Heart right ventricle (tissue), 16 donors: ENCODE measurements at regions not wholly inside any gene's neighbourhood (a gene's known extent, or its start where the extent isn't known, plus 50 kb on each side); places are given as distances from the start of the nearest gene placed in this dataset.
"Not testable (repeated sequence)": the region's sequence is repeated elsewhere in the genome, so short reads cannot be mapped to it uniquely, and the experiment has no call there.

Experiments
- ATAC-seq, 8 donors: fragments of 200-7000 bp; cut with Tn5 transposase; one replicate each; pipeline ENCODE4 v1.9.1; 2020; ENCODE audit warnings: mild to moderate bottlenecking in 8 of 8, moderate library complexity in 8 of 8, moderate number of reproducible peaks in 1 of 8
- DNase-seq, 2 donors: peaks; one replicate each; pipeline ENCODE4 v3.0.0-alpha.2; 2020
- H3K27ac ChIP-seq, 10 donors: fragments of 200-600 bp; sonication (generic) in 2 of 10; one replicate each; pipeline versions ENCODE4 v1.5.0 to v1.8.0; 2020 to 2022; ENCODE audit warnings: mild to moderate bottlenecking in 3 of 10
- H3K27me3 ChIP-seq, 7 donors: fragments of 200-600 bp; one replicate each; pipeline ENCODE4 v1.8.0; 2021 to 2022; ENCODE audit warnings: mild to moderate bottlenecking in 2 of 7
- H3K36me3 ChIP-seq, 9 donors: fragments of 200-600 bp; sonication (generic) in 1 of 9; one replicate each; pipeline versions ENCODE4 v1.5.0 to v1.8.0; 2020 to 2022; ENCODE audit warnings: mild to moderate bottlenecking in 2 of 9
- H3K4me1 ChIP-seq, 9 donors: fragments of 200-600 bp; sonication (generic) in 1 of 9; one replicate each; pipeline versions ENCODE4 v1.5.0 to v1.8.0; 2020 to 2022; ENCODE audit warnings: mild to moderate bottlenecking in 4 of 9
- H3K4me3 ChIP-seq, 10 donors: fragments of 200-600 bp; sonication (generic) in 2 of 10; one replicate each; pipeline versions ENCODE4 v1.5.0 to v1.8.0; 2020 to 2022; ENCODE audit warnings: mild to moderate bottlenecking in 7 of 10, moderate library complexity in 2 of 10
- H3K9me3 ChIP-seq, 11 donors: fragments of 200-600 bp in 10 of 11; sonication (generic) in 2 of 11; one replicate each; pipeline versions ENCODE4 v1.5.0 to v1.8.0; 2013 to 2022; ENCODE audit warnings: mild to moderate bottlenecking in 2 of 11, control low read depth in 1 of 11, moderate library complexity in 1 of 11
- WGBS, 2 donors: extraction: QIAGEN DNeasy Blood & Tissue Kit; methylation state at CpG; one replicate each; pipeline ENCODE4 v1.1.7; 2013; ENCODE audit warnings: inconsistent platforms in 1 of 2; 5-methylcytosine and 5-hydroxymethylcytosine counted together
- intact Hi-C, 10 donors: fragments of 100-400 bp; cut with DNase I; formaldehyde crosslinking; loops; one replicate each; pipeline versions ENCODE4 v1.11.1 to v1.14.2; 2022
- TF ChIP-seq, protein P1 (sequence below), 9 donors: fragments of 200-600 bp; sonication (generic) in 2 of 9; IDR thresholded peaks; one replicate each; pipeline versions ENCODE4 v1.5.0 to v1.8.0; 2021 to 2022; ENCODE audit warnings: antibody characterized with exemption in 9 of 9, mild to moderate bottlenecking in 5 of 9, moderate library complexity in 1 of 9
- donor health status: Arrhythmogenic right ventricular cardiomyopathy.
- donor health status: ischemic (EF 13 %, LVEDD 7.1; RV severe dilation, severe dysfunction).
- donor health status: healthy with polysubstance abuse.
- donor health status: DM: no; HTN: yes; CAD: no.
- donor health status: DM: no; HTN: no; CAD: no.
- donor health status: ischemic (EF 25% LVEDD 6.9; RV normal size, moderate dysfunction).
- donor health status: ischemic (EF 25% LVEDD 5.7; RV mildly dilated, moderate dysfunction).
- donor health status: healthy.
- donor health status: DM: yes; HTN: yes; CAD: no.
- donor health status: Ischemic cardiomyopathy.
- donor health status: ischemic (EF 35%, LVEDD 5.7; RV mildly dilated, moderate dysfunction).
- donor health status: nonischemic (EF 11% LVEDD 7.7; RV severe dilation, severe dysfunction).
- donor health status: DM: yes; HTN: yes; CAD: no.
- donor health status: PGD.
- donor health status: ischemic (EF 29% LVEDD 5.4; RV normal size, mild dysfunction).
- donor health status: nonischemic (EF 23%, LVEDD 6.1; RV moderate dilation, normal function).

DNA sequence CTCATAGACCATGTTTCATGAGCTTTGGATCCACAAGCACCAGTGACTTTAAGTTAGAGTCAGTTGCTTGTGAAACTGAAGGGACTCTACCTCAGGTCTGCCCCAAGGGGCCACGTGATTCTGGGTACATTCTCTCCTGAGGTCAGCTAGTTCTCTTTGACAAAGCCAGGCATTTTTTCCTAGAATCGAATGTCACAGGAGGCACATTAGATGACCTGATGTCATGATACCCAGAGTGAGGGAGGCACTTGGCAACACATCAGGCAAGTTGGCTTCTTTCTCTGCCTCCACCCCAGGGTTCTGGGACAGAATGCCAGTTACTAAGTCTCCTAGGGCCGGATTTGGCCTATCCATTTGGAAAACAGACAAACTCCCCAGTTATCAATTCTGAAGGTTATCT is 93.0 kb downstream of the APIP start:
- H3K36me3 ChIP-seq: no peaks in the 10 kb centered on the region
- H3K4me3 ChIP-seq: no peak overlapping the region
- intact Hi-C loops: no loop called here
- no peaks in the 10 kb centered on the region for H3K9me3 ChIP-seq
- 48 to 69% methylated on average over 3 of the region's 3 CpGs for whole genome bisulfite sequencing, 2 donors
- DNase-seq (no peak), ATAC-seq (no peak)
- TF ChIP-seq, protein P1, sequence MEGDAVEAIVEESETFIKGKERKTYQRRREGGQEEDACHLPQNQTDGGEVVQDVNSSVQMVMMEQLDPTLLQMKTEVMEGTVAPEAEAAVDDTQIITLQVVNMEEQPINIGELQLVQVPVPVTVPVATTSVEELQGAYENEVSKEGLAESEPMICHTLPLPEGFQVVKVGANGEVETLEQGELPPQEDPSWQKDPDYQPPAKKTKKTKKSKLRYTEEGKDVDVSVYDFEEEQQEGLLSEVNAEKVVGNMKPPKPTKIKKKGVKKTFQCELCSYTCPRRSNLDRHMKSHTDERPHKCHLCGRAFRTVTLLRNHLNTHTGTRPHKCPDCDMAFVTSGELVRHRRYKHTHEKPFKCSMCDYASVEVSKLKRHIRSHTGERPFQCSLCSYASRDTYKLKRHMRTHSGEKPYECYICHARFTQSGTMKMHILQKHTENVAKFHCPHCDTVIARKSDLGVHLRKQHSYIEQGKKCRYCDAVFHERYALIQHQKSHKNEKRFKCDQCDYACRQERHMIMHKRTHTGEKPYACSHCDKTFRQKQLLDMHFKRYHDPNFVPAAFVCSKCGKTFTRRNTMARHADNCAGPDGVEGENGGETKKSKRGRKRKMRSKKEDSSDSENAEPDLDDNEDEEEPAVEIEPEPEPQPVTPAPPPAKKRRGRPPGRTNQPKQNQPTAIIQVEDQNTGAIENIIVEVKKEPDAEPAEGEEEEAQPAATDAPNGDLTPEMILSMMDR (IDR thresholded peaks at IDR 0.05): no peak
- no peaks in the 10 kb centered on the region for H3K27me3 ChIP-seq
- H3K27ac ChIP-seq: no peak overlapping the region
- H3K4me1 ChIP-seq: peaks cover 0 to 8% (median 0%) of the 10 kb centered on the region in 9 donors

DNA sequence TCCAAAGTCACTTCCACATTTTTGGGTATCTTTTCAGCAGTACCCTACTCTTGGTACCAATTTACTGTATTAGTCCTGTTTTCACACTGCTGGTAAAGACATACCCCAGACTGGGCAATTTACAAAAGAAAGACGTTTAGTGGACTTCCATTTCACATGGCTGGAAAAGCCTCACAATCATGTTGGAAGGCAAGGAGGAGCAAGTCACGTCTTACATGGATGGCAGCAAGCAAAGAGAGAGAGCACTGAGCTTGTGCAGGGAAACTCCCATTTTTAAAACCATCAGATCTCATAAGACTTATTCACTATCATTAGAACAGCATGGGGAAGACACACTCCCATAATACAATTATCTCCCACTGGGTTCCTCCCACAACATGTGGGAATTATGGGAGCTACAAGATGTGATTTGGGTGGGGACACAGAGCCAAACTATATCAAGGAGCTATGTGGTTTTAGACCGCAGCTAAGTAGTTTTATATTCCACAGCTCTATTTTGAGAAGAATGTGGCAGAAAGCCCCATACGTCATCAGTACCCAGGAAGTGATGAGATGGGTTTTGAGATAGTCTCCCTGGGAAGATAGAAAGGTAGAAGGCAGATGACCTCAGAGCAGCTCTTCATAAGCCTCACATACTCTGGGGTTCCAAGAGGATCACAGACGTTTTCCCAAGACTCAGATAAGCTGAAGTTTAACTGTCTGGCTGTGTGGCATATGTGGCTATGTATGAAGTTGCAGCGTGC is 96.3 kb downstream of the APIP start:
- TF ChIP-seq, protein P1 (IDR thresholded peaks at IDR 0.05): no peak
- no peak overlapping the region for H3K27ac ChIP-seq
- 65% methylated on average over 6 of the region's 6 CpGs for WGBS, 2 donors
- no peak overlapping the region for H3K4me3 ChIP-seq
- intact Hi-C loops: no loop called here
- no peaks in the 10 kb centered on the region for H3K9me3 ChIP-seq
- DNase-seq: no peak
- H3K27me3 ChIP-seq: no peaks in the 10 kb centered on the region
- H3K36me3 ChIP-seq: no peaks in the 10 kb centered on the region
- peaks cover 0 to 8% (median 0%) of the 10 kb centered on the region in 9 donors for H3K4me1 ChIP-seq
- no peak for ATAC-seq

DNA sequence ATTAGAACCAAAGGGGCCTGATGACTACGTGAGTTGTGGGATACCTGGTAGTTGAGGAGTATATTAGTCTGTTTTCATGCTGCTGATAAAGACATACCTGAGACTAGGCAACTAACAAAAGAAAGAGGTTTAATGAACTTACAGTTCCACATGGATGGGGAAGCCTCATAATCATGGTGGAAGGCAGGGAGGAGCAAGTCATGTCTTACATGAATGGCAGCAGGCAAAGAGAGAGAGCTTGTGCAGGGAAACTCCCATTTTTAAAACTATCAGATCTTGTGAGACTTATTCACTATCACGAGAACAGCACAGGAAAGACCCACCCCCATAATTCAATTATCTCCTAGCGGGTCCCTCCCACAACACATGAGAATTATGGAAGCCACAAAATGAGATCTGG is 98.4 kb downstream of the APIP start:
- DNase-seq, H3K27me3 ChIP-seq, H3K36me3 ChIP-seq, ATAC-seq, H3K27ac ChIP-seq, H3K4me3 ChIP-seq, H3K4me1 ChIP-seq, intact Hi-C loops: not testable (repeated sequence)
- H3K9me3 ChIP-seq: peaks cover 0 to 11% (median 7%) of the 10 kb centered on the region in 11 donors
- 76 to 82% methylated on average over 3 of the region's 3 CpGs for WGBS, 2 donors

DNA sequence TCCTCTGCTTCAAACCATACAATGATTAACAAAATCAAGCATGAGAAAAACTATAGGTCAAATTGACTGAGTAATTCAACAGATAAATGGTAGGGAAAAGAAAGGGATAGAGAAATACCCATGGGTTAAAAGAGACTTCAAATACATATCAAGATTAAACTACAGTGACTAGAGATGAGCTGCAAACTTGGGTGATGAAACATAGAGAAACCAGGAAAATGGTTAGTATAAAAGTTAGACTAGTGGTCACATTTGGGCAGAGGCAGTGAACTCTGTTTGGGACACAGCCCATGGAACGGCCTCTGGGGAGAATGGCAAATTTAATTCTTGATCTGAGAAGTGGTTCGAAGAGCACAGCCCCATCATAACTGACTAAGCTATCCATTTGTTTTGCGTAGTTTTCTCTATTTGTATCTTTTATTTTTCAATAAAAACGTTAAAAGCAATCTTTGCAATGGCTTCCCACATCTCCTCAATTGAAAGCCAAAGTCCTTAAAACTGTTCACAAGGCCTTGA is 99.4 kb downstream of the APIP start:
- ATAC-seq (no peak), DNase-seq (no peak)
- no peaks in the 10 kb centered on the region for H3K4me1 ChIP-seq
- H3K27me3 ChIP-seq: no peaks in the 10 kb centered on the region
- intact Hi-C loops: no loop called here
- no peak overlapping the region for H3K4me3 ChIP-seq
- WGBS, 2 donors: 71 to 78% methylated on average over 4 of the region's 4 CpGs
- H3K27ac ChIP-seq: no peak overlapping the region
- no peaks in the 10 kb centered on the region for H3K36me3 ChIP-seq
- TF ChIP-seq, protein P1 (IDR thresholded peaks at IDR 0.05): no peak
- peaks cover 0 to 21% (median 10%) of the 10 kb centered on the region in 11 donors for H3K9me3 ChIP-seq
